ENCODE measurements at regions not wholly inside any gene's neighbourhood (a gene's known extent, or its start where the extent isn't known, plus 50 kb on each side); places are given as distances from the start of the nearest gene placed in this dataset.
"Not testable (repeated sequence)": the region's sequence is repeated elsewhere in the genome, so short reads cannot be mapped to it uniquely, and the experiment has no call there.

- DNase-seq (ENCODE audit: insufficient read length, low spot score) (no peak), FAIRE-seq (no peak)
- TF ChIP-seq POLR2A (IDR thresholded peaks at IDR 0.05; ENCODE audit: low read depth, low read length) = no peak
Observed at GRCh38 chrX:39421006-39421405, 619.7 kb downstream of the MID1IP1 start.

GRCh38 chrX:39425124-39425806 lies 624.0 kb downstream of the MID1IP1 start:
- no peak for TF ChIP-seq POLR2A (IDR thresholded peaks at IDR 0.05; ENCODE audit: low read depth, low read length)
- DNase-seq (ENCODE audit: insufficient read length, low spot score) (no peak), FAIRE-seq (no peak)

GRCh38 chrX:39426101-39426500 lies 624.8 kb downstream of the MID1IP1 start:
- TF ChIP-seq POLR2A (IDR thresholded peaks at IDR 0.05; ENCODE audit: low read depth, low read length) = no peak
- DNase-seq (ENCODE audit: insufficient read length, low spot score) (no peak), FAIRE-seq (no peak)

GRCh38 chrX:39427492-39427891 lies 626.2 kb downstream of the MID1IP1 start:
- TF ChIP-seq POLR2A (IDR thresholded peaks at IDR 0.05; ENCODE audit: low read depth, low read length) = no peak
- no peak for FAIRE-seq
- no peak for DNase-seq (ENCODE audit: insufficient read length, low spot score)

GRCh38 chrX:39427906-39428305 lies 626.6 kb downstream of the MID1IP1 start:
- no peak for TF ChIP-seq POLR2A (IDR thresholded peaks at IDR 0.05; ENCODE audit: low read depth, low read length)
- FAIRE-seq (no peak), DNase-seq (ENCODE audit: insufficient read length, low spot score) (no peak)

- TF ChIP-seq POLR2A (IDR thresholded peaks at IDR 0.05; ENCODE audit: low read depth, low read length) = no peak
- FAIRE-seq (no peak), DNase-seq (ENCODE audit: insufficient read length, low spot score) (no peak)
Observed at GRCh38 chrX:39430551-39430950, 629.3 kb downstream of the MID1IP1 start.

- DNase-seq (ENCODE audit: insufficient read length, low spot score) = no peak
- no peak for FAIRE-seq
- no peak for TF ChIP-seq POLR2A (IDR thresholded peaks at IDR 0.05; ENCODE audit: low read depth, low read length)
Observed at GRCh38 chrX:39431893-39432292, 630.6 kb downstream of the MID1IP1 start.

- DNase-seq (ENCODE audit: insufficient read length, low spot score); FAIRE-seq: not testable (repeated sequence)
Observed at GRCh38 chrX:39434671-39435070, 633.4 kb downstream of the MID1IP1 start.

- not testable (repeated sequence) for DNase-seq (ENCODE audit: insufficient read length, low spot score); FAIRE-seq
Observed at GRCh38 chrX:39436538-39436937, 635.3 kb downstream of the MID1IP1 start.

GRCh38 chrX:39437670-39438441 lies 636.6 kb downstream of the MID1IP1 start:
- no peak for TF ChIP-seq POLR2A (IDR thresholded peaks at IDR 0.05; ENCODE audit: low read depth, low read length)
- no peak for DNase-seq (ENCODE audit: insufficient read length, low spot score)
- no peak for FAIRE-seq

GRCh38 chrX:39438603-39439602 lies 637.6 kb downstream of the MID1IP1 start:
- DNase-seq (ENCODE audit: insufficient read length, low spot score) (no peak), FAIRE-seq (no peak)
- TF ChIP-seq POLR2A (IDR thresholded peaks at IDR 0.05; ENCODE audit: low read depth, low read length) = no peak

- TF ChIP-seq POLR2A (IDR thresholded peaks at IDR 0.05; ENCODE audit: low read depth, low read length) = no peak
- DNase-seq (ENCODE audit: insufficient read length, low spot score) = no peak
- no peak for FAIRE-seq
Observed at GRCh38 chrX:39439906-39440798, 638.9 kb downstream of the MID1IP1 start.

- no peak for FAIRE-seq
- no peak for TF ChIP-seq POLR2A (IDR thresholded peaks at IDR 0.05; ENCODE audit: low read depth, low read length)
Observed at GRCh38 chrX:39440799-39441284, 639.6 kb downstream of the MID1IP1 start.

More at GRCh38 chrX:39440799-39441284, 639.6 kb downstream of the MID1IP1 start:
- no peak for DNase-seq (ENCODE audit: insufficient read length, low spot score)
